DOHH2 (cell line): ENCODE measurements at regions not wholly inside any gene's neighbourhood (a gene's known extent, or its start where the extent isn't known, plus 50 kb on each side); places are given as distances from the start of the nearest gene placed in this dataset.

ENCODE experiments used
- H3F3A ChIP-seq: fragments of 200-600 bp; sonication (generic), shearing (Covaris generic); 2 replicates; pipeline ENCODE4 v1.6.0; 2016; ENCODE audit warnings: antibody characterized with exemption, mild to moderate bottlenecking; ENCODE audit not compliant: control insufficient read depth, insufficient read depth
- H3K27ac ChIP-seq: fragments of 200-600 bp; sonication (generic); 2 replicates; pipeline ENCODE4 v1.5.1; 2014; ENCODE audit warnings: low read depth, mild to moderate bottlenecking, low read length, moderate library complexity
- H3K27me3 ChIP-seq: fragments of 200-600 bp; sonication (generic); 2 replicates; pipeline ENCODE4 v1.6.1; 2014; ENCODE audit warnings: mild to moderate bottlenecking, low read length, mixed read lengths; ENCODE audit not compliant: control insufficient read depth
- H3K36me3 ChIP-seq: fragments of 200-600 bp; sonication (generic); 2 replicates; pipeline ENCODE4 v1.6.1; 2014; ENCODE audit warnings: mild to moderate bottlenecking, low read length, moderate library complexity, mixed read lengths; ENCODE audit not compliant: control insufficient read depth
- H3K4me1 ChIP-seq: fragments of 200-600 bp; sonication (generic); 2 replicates; pipeline ENCODE4 v1.6.1; 2014; ENCODE audit warnings: mild to moderate bottlenecking, low read length, mixed read lengths; ENCODE audit not compliant: control insufficient read depth
- H3K4me2 ChIP-seq: fragments of 200-600 bp; sonication (generic); 2 replicates; pipeline ENCODE4 v1.6.0; 2014; ENCODE audit warnings: mild to moderate bottlenecking, low read length, moderate library complexity
- H3K4me3 ChIP-seq: fragments of 200-600 bp; sonication (generic); 2 replicates; pipeline ENCODE4 v1.5.1; 2014; ENCODE audit warnings: mild to moderate bottlenecking, low read length, mixed read lengths
- H3K79me2 ChIP-seq: fragments of 200-600 bp; sonication (generic); 2 replicates; pipeline ENCODE4 v1.6.1; 2014; ENCODE audit warnings: mild to moderate bottlenecking, low read length, mixed read lengths; ENCODE audit not compliant: control insufficient read depth
- H3K9me2 ChIP-seq: fragments of 200-600 bp; sonication (generic); replicated peaks from 2 replicates; pipeline ENCODE4 v1.6.1; 2014; ENCODE audit warnings: mild to moderate bottlenecking, low read length, mixed read lengths; ENCODE audit not compliant: control insufficient read depth
- H3K9me3 ChIP-seq: fragments of 200-600 bp; sonication (generic); 2 replicates; pipeline ENCODE4 v1.6.1; 2014; ENCODE audit warnings: antibody characterized with exemption, low read length, mixed read lengths; ENCODE audit not compliant: control insufficient read depth, insufficient read depth
- H4K20me1 ChIP-seq: fragments of 200-600 bp; sonication (generic); 2 replicates; pipeline ENCODE4 v1.6.0; 2014; ENCODE audit warnings: low read depth, mild to moderate bottlenecking, antibody characterized with exemption, low read length, moderate library complexity; ENCODE audit not compliant: control insufficient read depth, insufficient read depth
- EZH2phosphoT487 ChIP-seq: fragments of 200-600 bp; sonication (generic); IDR thresholded peaks from 2 replicates; pipeline ENCODE4 v1.6.1; 2017; ENCODE audit warnings: borderline replicate concordance, mild to moderate bottlenecking, antibody characterized with exemption, low read length, moderate library complexity, mixed read lengths
- TF ChIP-seq, protein P1 (sequence below): fragments of 200-600 bp; sonication (generic); IDR thresholded peaks from one replicate; pipeline ENCODE4 v1.5.1; 2014; ENCODE audit warnings: antibody characterized with exemption, mild to moderate bottlenecking, low read depth, low read length; ENCODE audit not compliant: poor library complexity, severe bottlenecking

DNA sequence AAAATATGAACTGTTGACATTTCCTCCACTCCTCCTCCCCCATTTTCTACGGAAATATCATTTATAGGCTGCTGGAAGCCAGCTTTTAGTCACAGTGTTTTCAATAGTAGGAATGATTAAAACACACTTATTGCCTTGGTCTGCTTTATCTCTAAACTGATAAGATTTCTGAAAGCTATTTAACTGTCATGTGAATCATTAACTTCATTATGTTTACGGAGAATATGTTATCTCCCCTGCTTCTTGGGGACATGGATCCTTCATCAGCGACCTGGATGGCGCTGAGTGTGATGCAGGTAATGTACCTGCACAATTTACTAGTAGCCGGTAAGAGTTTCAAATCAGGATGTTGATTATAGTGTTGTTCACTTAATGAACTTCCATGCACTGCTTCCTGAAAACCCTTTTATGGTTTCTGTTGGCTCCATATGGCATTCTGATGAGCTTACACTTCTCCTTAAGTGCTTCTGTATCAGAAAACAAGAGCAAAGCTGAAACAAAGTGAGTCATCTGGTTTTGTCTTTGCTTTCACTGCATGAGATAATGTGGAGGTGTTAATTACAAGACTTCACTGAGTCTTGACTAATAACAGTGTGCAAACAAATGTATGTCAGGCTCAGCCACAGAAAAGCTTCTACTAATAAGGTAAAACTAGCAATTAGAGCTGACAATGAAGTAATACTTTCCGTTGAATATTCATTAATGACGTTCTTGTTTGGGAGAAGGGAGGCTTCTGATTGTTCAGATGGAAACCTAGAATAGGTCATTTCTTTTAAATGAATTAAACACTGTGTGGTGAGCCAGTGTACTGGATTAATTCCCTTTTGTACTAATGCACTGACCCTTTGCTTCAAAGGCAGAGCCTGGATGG is 162.4 kb upstream of the ZNF608 start:
- H3K27me3 ChIP-seq: no peaks in the 10 kb centered on the region
- H3K79me2 ChIP-seq: no peaks in the 10 kb centered on the region
- H3K27ac ChIP-seq: no peak overlapping the region
- no peaks in the 10 kb centered on the region for H3K36me3 ChIP-seq
- peaks cover 11% of the 10 kb centered on the region for H3K4me1 ChIP-seq
- no peaks in the 10 kb centered on the region for H3K9me3 ChIP-seq
- TF ChIP-seq EZH2phosphoT487: no peak
- TF ChIP-seq, protein P1, sequence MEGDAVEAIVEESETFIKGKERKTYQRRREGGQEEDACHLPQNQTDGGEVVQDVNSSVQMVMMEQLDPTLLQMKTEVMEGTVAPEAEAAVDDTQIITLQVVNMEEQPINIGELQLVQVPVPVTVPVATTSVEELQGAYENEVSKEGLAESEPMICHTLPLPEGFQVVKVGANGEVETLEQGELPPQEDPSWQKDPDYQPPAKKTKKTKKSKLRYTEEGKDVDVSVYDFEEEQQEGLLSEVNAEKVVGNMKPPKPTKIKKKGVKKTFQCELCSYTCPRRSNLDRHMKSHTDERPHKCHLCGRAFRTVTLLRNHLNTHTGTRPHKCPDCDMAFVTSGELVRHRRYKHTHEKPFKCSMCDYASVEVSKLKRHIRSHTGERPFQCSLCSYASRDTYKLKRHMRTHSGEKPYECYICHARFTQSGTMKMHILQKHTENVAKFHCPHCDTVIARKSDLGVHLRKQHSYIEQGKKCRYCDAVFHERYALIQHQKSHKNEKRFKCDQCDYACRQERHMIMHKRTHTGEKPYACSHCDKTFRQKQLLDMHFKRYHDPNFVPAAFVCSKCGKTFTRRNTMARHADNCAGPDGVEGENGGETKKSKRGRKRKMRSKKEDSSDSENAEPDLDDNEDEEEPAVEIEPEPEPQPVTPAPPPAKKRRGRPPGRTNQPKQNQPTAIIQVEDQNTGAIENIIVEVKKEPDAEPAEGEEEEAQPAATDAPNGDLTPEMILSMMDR: no peak
- H3F3A ChIP-seq: no peaks in the 10 kb centered on the region
- no peak overlapping the region for H3K4me2 ChIP-seq
- H3K9me2 ChIP-seq: no peaks in the 10 kb centered on the region
- H4K20me1 ChIP-seq: no peaks in the 10 kb centered on the region
- H3K4me3 ChIP-seq: no peak overlapping the region

- no peaks in the 10 kb centered on the region for H3K9me3 ChIP-seq
- H3K36me3 ChIP-seq: no peaks in the 10 kb centered on the region
- no peak for TF ChIP-seq EZH2phosphoT487
- TF ChIP-seq, protein P1: no peak
- H3K79me2 ChIP-seq: no peaks in the 10 kb centered on the region
- no peak overlapping the region for H3K4me3 ChIP-seq
- H4K20me1 ChIP-seq: no peaks in the 10 kb centered on the region
- no peak overlapping the region for H3K27ac ChIP-seq
- no peaks in the 10 kb centered on the region for H3F3A ChIP-seq
- H3K9me2 ChIP-seq: no peaks in the 10 kb centered on the region
- no peak overlapping the region for H3K4me2 ChIP-seq
- H3K4me1 ChIP-seq: peaks cover 11% of the 10 kb centered on the region
- H3K27me3 ChIP-seq: no peaks in the 10 kb centered on the region
Observed at GRCh38 chr5:124909734-124910133, 163.3 kb upstream of the ZNF608 start.

DNA sequence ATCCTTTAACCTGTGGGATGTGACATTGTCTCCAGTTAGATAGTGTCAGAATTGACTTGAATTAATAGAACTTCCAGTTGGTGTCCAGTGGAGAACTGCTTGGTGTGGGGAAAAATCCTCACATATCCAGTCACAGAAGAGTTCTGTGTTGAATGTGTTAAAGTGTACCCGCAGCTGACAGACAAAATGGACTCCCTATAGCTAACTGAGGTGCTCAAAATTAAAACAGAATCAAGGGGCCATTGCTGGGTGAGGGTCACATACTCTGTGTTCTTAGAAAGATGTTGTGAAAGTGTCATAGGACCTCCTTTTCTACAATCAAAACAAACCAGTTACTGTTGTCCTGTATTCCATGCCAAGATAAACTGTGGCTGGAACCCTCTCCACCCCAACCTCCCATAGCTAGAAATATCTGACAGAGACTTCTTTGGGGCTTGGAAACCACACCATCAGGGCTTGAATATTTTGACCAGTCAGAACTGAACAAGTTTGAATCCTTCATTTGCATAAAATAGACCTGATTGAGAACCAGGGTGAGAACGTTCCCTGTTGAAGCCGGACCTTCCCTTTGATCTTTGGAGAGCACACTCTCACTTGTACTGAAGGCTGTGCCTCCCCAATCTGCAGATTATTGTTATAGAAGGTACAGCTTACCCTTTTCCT is 164.0 kb upstream of the ZNF608 start:
- Histone ChIP-seq H4K20me1 (no peaks in the 10 kb centered on the region), H3K79me2 (no peaks in the 10 kb centered on the region), H3K27me3 (no peaks in the 10 kb centered on the region), H3K4me3 (no peak overlapping the region), H3K9me2 (no peaks in the 10 kb centered on the region), H3K36me3 (no peaks in the 10 kb centered on the region), H3K27ac (no peak overlapping the region), H3K9me3 (no peaks in the 10 kb centered on the region), H3K4me1 (peaks cover 11% of the 10 kb centered on the region), H3F3A (no peaks in the 10 kb centered on the region), H3K4me2 (no peak overlapping the region)
- TF ChIP-seq, protein P1: no peak
- TF ChIP-seq EZH2phosphoT487: no peak
